Amniotic stem cell (primary cell): ENCODE measurements at regions not wholly inside any gene's neighbourhood (a gene's known extent, or its start where the extent isn't known, plus 50 kb on each side); places are given as distances from the start of the nearest gene placed in this dataset.
"Not testable (repeated sequence)": the region's sequence is repeated elsewhere in the genome, so short reads cannot be mapped to it uniquely, and the experiment has no call there.

Experiments used
- DNase-seq: peaks from one replicate; lab custom pipeline; 2025; lab: John Stamatoyannopoulos, UW

- DNase-seq = peak; percentile 80
Measured at GRCh38 chr20:17873410-17874270, 95.0 kb downstream of the SNX5 start.

DNA sequence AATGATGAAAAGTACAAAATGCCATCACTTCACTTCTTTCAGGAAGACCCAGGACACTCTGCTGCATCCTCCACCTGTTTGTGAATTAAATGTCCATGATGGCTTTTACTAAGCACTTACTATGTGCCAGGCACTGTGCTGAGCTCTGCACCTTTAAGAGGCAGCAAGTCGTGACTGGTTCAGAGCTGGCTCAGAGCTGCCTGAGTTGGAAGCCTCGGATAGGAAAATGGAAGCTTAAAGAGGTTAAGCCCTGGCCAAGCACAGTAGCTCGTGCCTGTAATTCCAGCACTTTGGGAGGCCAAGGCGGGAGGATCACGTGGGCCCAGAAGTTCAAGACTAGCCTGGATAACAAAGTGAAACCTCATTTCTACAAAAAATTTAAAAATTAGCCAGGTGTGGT lies 95.6 kb downstream of the SNX5 start:
- no peak for DNase-seq

DNA sequence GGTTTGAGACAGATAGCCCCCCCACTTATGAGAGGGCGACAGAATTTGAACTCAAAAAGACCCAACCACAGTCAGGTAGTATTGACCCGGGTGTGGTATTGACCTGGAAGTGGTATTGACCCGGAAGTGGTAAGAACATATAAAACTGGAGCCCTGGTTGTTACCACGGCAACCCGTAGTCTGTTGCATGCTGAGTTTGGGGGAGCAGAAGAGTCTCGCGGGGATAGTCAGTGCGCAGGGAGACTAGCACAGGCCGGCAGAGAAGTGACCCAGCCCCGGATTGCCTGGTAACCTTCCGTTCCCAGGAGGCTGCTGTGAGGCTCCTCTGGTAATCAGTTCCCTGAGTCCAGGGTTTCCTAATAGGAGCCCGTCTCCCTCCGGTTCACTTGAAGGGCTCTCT lies 96.2 kb downstream of the SNX5 start:
- DNase-seq = no peak

DNA sequence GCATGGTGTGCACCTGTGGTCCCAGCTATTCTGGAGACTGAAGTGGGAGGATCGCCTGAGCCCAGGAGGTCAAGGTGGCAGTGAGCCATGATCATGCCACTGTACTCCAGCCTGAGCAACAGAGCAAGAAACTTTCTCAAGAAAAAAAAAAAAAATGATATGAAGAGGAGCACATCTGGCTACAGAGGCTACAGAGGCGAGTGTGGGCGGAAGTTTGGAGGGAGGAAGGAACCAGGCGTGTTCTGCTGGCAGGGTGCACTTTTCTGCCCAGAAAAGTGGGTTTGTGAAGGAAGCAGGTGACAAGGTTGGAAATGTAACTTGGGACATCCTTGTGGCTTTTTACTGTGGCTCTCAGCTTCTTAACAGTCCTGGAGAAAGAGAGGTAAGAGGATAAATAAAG lies 96.7 kb downstream of the SNX5 start:
- DNase-seq = no peak

GRCh38 chr20:17871181-17871580 lies 97.4 kb downstream of the SNX5 start:
- no peak for DNase-seq

DNA sequence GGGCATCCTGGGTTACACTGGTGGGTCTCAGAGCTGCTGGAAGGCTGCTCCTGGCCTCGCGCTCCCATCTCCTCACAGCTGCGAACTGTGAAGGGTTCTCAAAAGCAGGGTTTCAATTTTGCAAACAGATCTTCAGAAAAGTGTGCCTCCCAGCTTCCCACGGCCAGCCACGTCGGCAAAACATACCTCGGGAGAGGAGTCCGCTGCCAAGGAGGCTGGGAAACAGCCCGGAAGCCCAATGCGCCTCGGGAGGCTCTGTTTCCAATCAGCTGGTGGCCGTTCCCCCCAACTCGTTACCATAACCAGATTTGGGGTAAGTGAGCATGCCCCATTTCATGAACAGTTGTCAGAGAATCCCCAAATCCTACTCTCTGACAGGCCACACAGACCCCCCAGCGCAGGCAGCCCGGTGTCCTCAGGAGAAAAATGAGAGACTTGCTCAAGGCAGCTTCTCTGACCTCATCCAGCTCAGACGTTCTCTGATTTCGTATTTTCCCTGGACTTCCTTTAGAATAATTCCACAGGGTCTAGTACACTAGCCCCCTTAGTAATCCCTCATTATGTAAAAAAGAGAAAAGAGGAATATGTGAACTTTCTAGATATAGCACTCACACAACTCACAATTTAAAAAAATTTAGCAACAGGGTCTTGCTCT lies 98.4 kb downstream of the SNX5 start:
- DNase-seq = no peak

DNA sequence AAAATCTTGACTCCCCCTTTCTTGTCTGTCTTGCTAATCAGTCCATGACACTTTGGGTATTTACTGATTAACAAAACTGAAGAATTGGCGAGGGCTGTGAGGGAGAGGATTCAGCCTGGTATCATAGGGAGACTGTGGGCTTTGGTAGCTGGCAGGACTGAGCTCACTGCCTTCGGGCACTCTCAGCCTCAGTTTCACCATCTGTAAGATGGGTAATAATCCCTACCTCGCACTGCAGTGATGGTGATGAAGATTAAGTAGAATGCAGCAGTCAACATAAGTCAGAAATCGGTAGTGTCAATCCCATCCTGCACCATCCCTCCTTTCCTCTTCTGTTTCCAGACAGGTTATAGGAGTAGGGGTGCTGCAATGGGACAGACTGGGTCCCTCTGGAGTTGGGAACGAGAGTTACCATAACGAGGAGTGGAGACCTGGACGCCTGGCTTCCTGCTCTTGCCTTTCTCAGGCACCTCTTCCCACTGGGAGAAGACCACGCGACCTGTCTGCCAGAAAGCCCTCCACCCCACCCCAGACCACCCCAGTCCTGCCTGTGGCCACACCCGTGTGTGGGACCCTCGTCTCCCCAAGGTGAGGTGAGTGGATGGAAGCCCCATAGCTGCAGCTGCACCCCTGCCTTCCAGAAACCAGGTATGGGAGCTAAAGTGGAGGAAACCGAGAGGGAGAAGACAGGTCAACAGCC lies 99.1 kb downstream of the SNX5 start:
- DNase-seq = no peak

- DNase-seq = no peak
Measured at GRCh38 chr20:17868700-17869231, 99.8 kb downstream of the SNX5 start.

DNA sequence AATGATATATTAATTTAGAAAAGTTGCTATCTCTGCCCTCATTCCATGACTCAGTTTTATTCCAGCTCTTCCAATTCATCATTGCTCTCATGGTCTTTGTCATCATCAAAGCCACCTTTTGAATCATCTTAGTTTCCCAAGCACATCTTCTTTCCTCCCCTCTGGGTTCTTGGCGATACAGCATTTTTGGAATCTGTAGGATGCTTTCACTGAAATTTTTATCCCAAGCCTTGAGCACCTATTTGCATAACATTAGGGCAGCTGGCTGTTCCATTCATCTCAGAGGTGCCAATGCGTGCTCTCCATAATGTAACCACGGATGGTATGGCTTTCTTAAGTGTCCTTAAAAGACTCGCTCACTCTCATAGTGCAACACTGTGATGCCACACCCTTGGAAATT lies 100.4 kb downstream of the SNX5 start:
- DNase-seq = no peak

DNA sequence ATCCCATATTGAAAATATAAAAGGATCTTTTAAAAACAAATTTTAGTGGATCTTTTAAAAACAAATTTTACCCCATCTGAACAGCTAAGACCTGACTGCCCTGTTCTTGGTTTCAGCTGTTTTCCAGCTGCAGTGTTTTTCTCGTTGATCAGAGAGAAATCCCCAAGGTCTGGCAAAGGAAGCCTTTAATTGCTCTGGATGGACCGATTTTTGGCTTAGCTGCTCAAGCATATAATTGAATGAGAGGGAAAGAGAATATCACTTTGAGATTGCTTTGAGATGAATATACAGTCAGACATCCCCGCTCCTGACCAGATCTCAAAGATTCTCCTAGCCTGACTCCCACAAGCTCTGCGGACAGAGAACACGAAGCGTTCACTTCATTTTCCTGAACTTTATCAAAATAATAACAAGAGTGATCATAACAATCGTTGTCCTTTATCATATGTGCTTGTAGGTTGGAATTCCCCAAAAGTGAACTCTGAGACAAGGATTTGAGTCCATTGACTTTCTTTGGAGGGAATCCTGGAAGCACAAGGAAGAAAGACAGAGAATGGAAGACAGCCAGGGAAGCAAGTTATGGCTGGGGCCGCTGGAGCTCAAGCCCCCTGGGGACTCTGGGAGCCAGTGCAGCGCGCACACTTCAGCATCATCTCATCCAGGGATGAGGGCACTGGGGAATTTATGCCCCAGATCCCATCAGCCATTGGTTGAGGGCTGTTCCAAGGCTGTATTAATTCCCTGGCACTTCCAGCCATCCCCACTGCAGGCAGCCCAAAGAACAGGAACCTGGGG lies 101.3 kb downstream of the SNX5 start:
- no peak for DNase-seq

GRCh38 chr20:17866234-17867001 lies 102.2 kb downstream of the SNX5 start:
- no peak for DNase-seq

- no peak for DNase-seq
Measured at GRCh38 chr20:17863577-17864292, 104.9 kb downstream of the SNX5 start.

- DNase-seq = no peak
Measured at GRCh38 chr20:17863209-17863576, 105.4 kb downstream of the SNX5 start.

- DNase-seq = no peak
Measured at GRCh38 chr20:17862171-17862570, 106.4 kb downstream of the SNX5 start.

GRCh38 chr20:17861620-17862019 lies 107.0 kb downstream of the SNX5 start:
- not testable (repeated sequence) for DNase-seq

GRCh38 chr20:17860301-17861197 lies 108.0 kb downstream of the SNX5 start:
- no peak for DNase-seq

- no peak for DNase-seq
Measured at GRCh38 chr20:17859616-17860232, 108.9 kb downstream of the SNX5 start.

DNA sequence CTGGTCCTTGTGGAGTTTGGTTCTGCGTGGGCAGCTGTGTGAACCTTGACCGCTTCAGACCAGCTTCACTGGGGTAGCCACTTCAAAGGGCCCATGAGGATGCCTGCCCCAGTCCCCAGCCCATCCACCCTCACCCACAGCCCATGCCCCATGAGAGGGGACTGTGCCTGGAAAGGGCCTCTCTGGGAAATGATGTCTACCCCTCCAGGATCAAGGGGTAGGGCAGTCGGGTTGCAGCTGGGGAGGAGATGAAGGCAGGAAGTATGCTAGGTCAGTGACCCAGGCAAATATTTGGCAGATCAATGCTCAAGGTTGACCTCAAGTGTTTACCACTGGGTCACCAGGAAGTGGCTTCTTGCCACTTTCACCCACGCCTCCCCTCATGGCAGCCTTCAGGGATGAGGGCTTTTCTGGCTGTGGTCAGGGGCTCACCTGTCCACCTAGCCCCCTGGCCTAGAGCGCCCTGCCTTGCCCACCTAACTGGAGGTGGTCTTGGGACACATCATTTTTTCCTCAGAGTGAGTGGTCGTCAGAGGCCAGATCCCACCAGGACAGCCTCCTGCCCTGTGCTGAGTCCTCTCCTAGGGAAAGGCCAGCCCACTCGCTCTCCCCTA lies 109.5 kb downstream of the SNX5 start:
- DNase-seq = no peak
